GM18511 (cell line): ENCODE measurements at regions not wholly inside any gene's neighbourhood (a gene's known extent, or its start where the extent isn't known, plus 50 kb on each side); places are given as distances from the start of the nearest gene placed in this dataset.

Experiments
- ATAC-seq: cut with Tn5 transposase; IDR thresholded peaks from one replicate; pipeline ENCODE4 v1.9.1; 2021; ENCODE audit warnings: mild to moderate bottlenecking, moderate library complexity; ENCODE audit not compliant: unreplicated experiment

- ATAC-seq: no peak
Measured at GRCh38 chr6:71395731-71396409, 107.3 kb downstream of the OGFRL1 start.

- ATAC-seq: peak; percentile 97
Measured at GRCh38 chr6:71396410-71396801, 107.8 kb downstream of the OGFRL1 start.

GRCh38 chr6:71399279-71399678, 110.7 kb downstream of the OGFRL1 start:
- no peak for ATAC-seq

- no peak for ATAC-seq
Measured at GRCh38 chr6:71400852-71401251, 112.2 kb downstream of the OGFRL1 start.

GRCh38 chr6:71402096-71402495, 113.5 kb downstream of the OGFRL1 start:
- no peak for ATAC-seq

GRCh38 chr6:71403422-71404134, 115.0 kb downstream of the OGFRL1 start:
- ATAC-seq: no peak

- ATAC-seq: no peak
Measured at GRCh38 chr6:71404145-71404966, 115.7 kb downstream of the OGFRL1 start.

GRCh38 chr6:71404967-71405278, 116.3 kb downstream of the OGFRL1 start:
- ATAC-seq: no peak

GRCh38 chr6:71405416-71405815, 116.8 kb downstream of the OGFRL1 start:
- no peak for ATAC-seq

- no peak for ATAC-seq
Measured at GRCh38 chr6:71406865-71407860, 118.6 kb downstream of the OGFRL1 start.

- no peak for ATAC-seq
Measured at GRCh38 chr6:71408787-71409723, 120.4 kb downstream of the OGFRL1 start.

GRCh38 chr6:71410164-71410566, 121.6 kb downstream of the OGFRL1 start:
- ATAC-seq: peak; percentile 63

GRCh38 chr6:71410681-71411080, 122.1 kb downstream of the OGFRL1 start:
- ATAC-seq: no peak

GRCh38 chr6:71411882-71412281, 123.3 kb downstream of the OGFRL1 start:
- no peak for ATAC-seq

GRCh38 chr6:71412559-71413140, 124.0 kb downstream of the OGFRL1 start:
- no peak for ATAC-seq

GRCh38 chr6:71414486-71414885, 125.9 kb downstream of the OGFRL1 start:
- ATAC-seq: no peak

GRCh38 chr6:71419217-71420094, 130.8 kb downstream of the OGFRL1 start:
- ATAC-seq: no peak

GRCh38 chr6:71420095-71420692, 131.6 kb downstream of the OGFRL1 start:
- ATAC-seq: peak; percentile 45
